ENCODE measurements at regions not wholly inside any gene's neighbourhood (a gene's known extent, or its start where the extent isn't known, plus 50 kb on each side); places are given as distances from the start of the nearest gene placed in this dataset.

GRCh38 chr12:46653311-46653710 is 172.5 kb downstream of the SLC38A4 start:
- Histone ChIP-seq H2BK120ac (replicated peaks; ENCODE audit: low read depth, low read length) (no peak overlapping the region), H3K9ac (replicated peaks in 1 of 4; ENCODE audit: extremely low read depth in 1 of 4, low read depth in 3 of 4, low read length in 3 of 4) (no peak overlapping the region), H3K14ac (ENCODE audit: insufficient read length) (no peak overlapping the region), H3K36me3 (ENCODE audit: control insufficient read depth in 2 of 4, insufficient read depth in 4 of 4, low read length in 3 of 4) (no peaks in the 10 kb centered on the region), H4K8ac (ENCODE audit: extremely low read depth, insufficient read depth, low read length) (no peak overlapping the region), H3K4me2 (ENCODE audit: insufficient read depth in 1 of 2, low read depth in 2 of 2, low read length in 2 of 2) (no peak overlapping the region), H3K56ac (replicated peaks; ENCODE audit: insufficient read length, low read depth, low read length) (no peak overlapping the region), H2BK12ac (ENCODE audit: low read depth, low read length) (no peak overlapping the region), H2AFZ (ENCODE audit: low read length) (no peak overlapping the region), H3K4me1 (replicated peaks in 1 of 4; ENCODE audit: control insufficient read depth in 3 of 4, insufficient read depth in 4 of 4, low read length in 3 of 4) (no peaks in the 10 kb centered on the region), H2BK15ac (ENCODE audit: low read length) (no peak overlapping the region), H2BK20ac (ENCODE audit: low read length) (no peak overlapping the region), H3K79me2 (ENCODE audit: control insufficient read depth in 1 of 2, insufficient read depth in 2 of 2, low read length in 2 of 2) (no peaks in the 10 kb centered on the region), H3K23me2 (ENCODE audit: low read depth, low read length) (no peaks in the 10 kb centered on the region), H3K4ac (replicated peaks; ENCODE audit: insufficient read length, low read depth, low read length) (no peak overlapping the region), H3K23ac (ENCODE audit: insufficient read length) (no peak overlapping the region), H4K5ac (ENCODE audit: insufficient read length, low read depth, low read length) (no peak overlapping the region), H3K27ac (ENCODE audit: low read depth, low read length) (no peak overlapping the region), H4K20me1 (replicated peaks in 1 of 2; ENCODE audit: control insufficient read depth in 1 of 2, insufficient read depth in 2 of 2, low read length in 2 of 2) (no peaks in the 10 kb centered on the region), H3K18ac (ENCODE audit: extremely low read depth, low read length) (no peak overlapping the region), H3K9me3 (ENCODE audit: insufficient read depth in 2 of 2, low read depth in 1 of 2, low read length in 1 of 2) (0 out of 4 replicates have a peak, but pooled peaks cover 0 to 1% of the 10 kb centered on the region in 2 experiments), H2AK5ac (ENCODE audit: low read depth, low read length) (no peak overlapping the region), H4K91ac (replicated peaks; ENCODE audit: insufficient read length, low read length) (no peak overlapping the region), H3K27me3 (replicated peaks in 1 of 4; ENCODE audit: control insufficient read depth in 3 of 4, extremely low read depth in 1 of 4, insufficient read depth in 3 of 4, low read length in 3 of 4) (no peaks in the 10 kb centered on the region), H2BK5ac (ENCODE audit: low read depth, low read length) (no peak overlapping the region), H3K79me1 (ENCODE audit: low read depth, low read length) (no peaks in the 10 kb centered on the region), H3K4me3 (ENCODE audit: extremely low read depth in 1 of 4, insufficient read depth in 2 of 4, low read depth in 3 of 4, low read length in 4 of 4) (no peak overlapping the region)
- ChIA-PET POLR2A (ENCODE audit: partially characterized antibody) (interaction anchor here (1.6 kb wide), 1 partner anchor 281 kb away, joined by 5 read pairs; no protein-coding TSS in a partner anchor), CTCF (ENCODE audit: partially characterized antibody) (no interaction called here)
- no peak for FAIRE-seq
- no peak for DNase-seq (ENCODE audit: low read depth in 1 of 2, low spot score in 2 of 2)
- WGBS, 2 experiments (ENCODE audit: extremely low coverage in 1 of 2, insufficient coverage in 1 of 2, insufficient read length in 1 of 2, insufficient replicate concordance in 2 of 2, low coverage in 1 of 2, low lambda C conversion rate in 2 of 2, missing lambda C conversion rate in 1 of 2), result 75 to 100% methylated on average over 1 to 2 of the region's 2 CpGs
- TF ChIP-seq CBX8 (IDR thresholded peaks at IDR 0.05; ENCODE audit: borderline replicate concordance, low read depth, low read length), result no peak
- no peak for TF ChIP-seq USF2 (IDR thresholded peaks at IDR 0.05; ENCODE audit: low read length)
- TF ChIP-seq CREB1 (IDR thresholded peaks at IDR 0.05), result no peak
- no peak for TF ChIP-seq NRF1 (IDR thresholded peaks at IDR 0.05; ENCODE audit: low read depth, low read length)
- TF ChIP-seq SP2 (IDR thresholded peaks at IDR 0.05; ENCODE audit: low read length), result no peak
- TF ChIP-seq POU5F1 (IDR thresholded peaks at IDR 0.05; ENCODE audit: low read depth, low read length), result no peak
- TF ChIP-seq MAX (IDR thresholded peaks at IDR 0.05), result no peak
- no peak for TF ChIP-seq JUND (IDR thresholded peaks at IDR 0.05; ENCODE audit: low read length)
- no peak for TF ChIP-seq TBP (IDR thresholded peaks at IDR 0.05; ENCODE audit: low read depth, low read length)
- no peak for TF ChIP-seq GTF2F1 (IDR thresholded peaks at IDR 0.05; ENCODE audit: borderline replicate concordance, low read depth, low read length)
- TF ChIP-seq SAP30 (IDR thresholded peaks at IDR 0.05; ENCODE audit: insufficient read depth, insufficient replicate concordance, low read length), result no peak
- TF ChIP-seq NANOG (IDR thresholded peaks at IDR 0.05; ENCODE audit: insufficient read depth, low read depth, low read length, poor library complexity, severe bottlenecking), result no peak
- TF ChIP-seq CTBP2 (IDR thresholded peaks at IDR 0.05; ENCODE audit: borderline replicate concordance, insufficient read depth, insufficient read length, low read length), result no peak
- no peak for TF ChIP-seq KDM5A (IDR thresholded peaks at IDR 0.05; ENCODE audit: low read length)
